Right lobe of liver (tissue), 6 donors: ENCODE measurements at regions not wholly inside any gene's neighbourhood (a gene's known extent, or its start where the extent isn't known, plus 50 kb on each side); places are given as distances from the start of the nearest gene placed in this dataset.

ENCODE experiments used
- ATAC-seq, 4 donors: fragments of 200-7000 bp; cut with Tn5 transposase; one replicate each; pipeline ENCODE4 v1.9.1; 2020; ENCODE audit warnings: mild to moderate bottlenecking in 4 of 4, moderate library complexity in 4 of 4
- DNase-seq, 3 donors: peaks; one replicate each; pipeline ENCODE4 v3.0.0-alpha.2; 2020
- H3K27ac ChIP-seq, 3 donors: fragments of 200-600 bp; one replicate each; pipeline ENCODE4 v1.8.0; 2022
- H3K27me3 ChIP-seq, 2 donors: fragments of 200-600 bp; one replicate each; pipeline ENCODE4 v1.8.0; 2022
- H3K36me3 ChIP-seq, 4 donors: fragments of 200-600 bp; sonication (generic) in 1 of 4; one replicate each; pipeline versions ENCODE4 v1.5.1 to v1.8.0; 2017 to 2022; ENCODE audit warnings: control low read depth in 1 of 4
- H3K4me1 ChIP-seq, 4 donors: fragments of 200-600 bp; sonication (generic) in 1 of 4; one replicate each; pipeline versions ENCODE4 v1.5.1 to v1.8.0; 2017 to 2022; ENCODE audit warnings: control low read depth in 1 of 4
- H3K4me3 ChIP-seq, 3 donors: fragments of 200-600 bp; one replicate each; pipeline ENCODE4 v1.8.0; 2022
- H3K9me3 ChIP-seq, 4 donors: fragments of 200-600 bp; sonication (generic) in 1 of 4; one replicate each; pipeline versions ENCODE4 v1.5.1 to v1.8.0; 2017 to 2022; ENCODE audit warnings: control low read depth in 1 of 4
- POLR2A ChIP-seq: fragments of 450-650 bp; IDR thresholded peaks from one replicate; pipeline ENCODE4 v1.6.1; 2017; ENCODE audit warnings: antibody characterized with exemption, mild to moderate bottlenecking
- WGBS: methylation state at CpG from one replicate; pipeline ENCODE4 v1.1.6; 2018; ENCODE audit warnings: low coverage, low lambda C conversion rate; ENCODE audit not compliant: insufficient coverage; ENCODE audit errors: missing lambda C conversion rate; 5-methylcytosine and 5-hydroxymethylcytosine counted together
- intact Hi-C, 2 donors: fragments of 100-400 bp; cut with DNase I; formaldehyde crosslinking; loops; one replicate each; pipeline versions ENCODE4 v1.11.2 to v1.14.1; 2022
- TF ChIP-seq, protein P1 (sequence below), 4 donors: fragments of 200-600 bp in 3 of 4; fragments of 450-650 bp in 1 of 4; IDR thresholded peaks; one replicate each; pipeline versions ENCODE4 v1.5.1 to v1.8.0; 2016 to 2022; ENCODE audit warnings: antibody characterized with exemption in 4 of 4, mild to moderate bottlenecking in 2 of 4
- donor health status: DM: no; HTN: yes; CAD: no.
- donor health status: DM: no; HTN: no; CAD: no.
- donor health status: DM: no; HTN: no; CAD: no.
- donor health status: DM: no; HTN: yes; CAD: no.
- donor health status: DM: no; HTN: yes; CAD: no.

DNA sequence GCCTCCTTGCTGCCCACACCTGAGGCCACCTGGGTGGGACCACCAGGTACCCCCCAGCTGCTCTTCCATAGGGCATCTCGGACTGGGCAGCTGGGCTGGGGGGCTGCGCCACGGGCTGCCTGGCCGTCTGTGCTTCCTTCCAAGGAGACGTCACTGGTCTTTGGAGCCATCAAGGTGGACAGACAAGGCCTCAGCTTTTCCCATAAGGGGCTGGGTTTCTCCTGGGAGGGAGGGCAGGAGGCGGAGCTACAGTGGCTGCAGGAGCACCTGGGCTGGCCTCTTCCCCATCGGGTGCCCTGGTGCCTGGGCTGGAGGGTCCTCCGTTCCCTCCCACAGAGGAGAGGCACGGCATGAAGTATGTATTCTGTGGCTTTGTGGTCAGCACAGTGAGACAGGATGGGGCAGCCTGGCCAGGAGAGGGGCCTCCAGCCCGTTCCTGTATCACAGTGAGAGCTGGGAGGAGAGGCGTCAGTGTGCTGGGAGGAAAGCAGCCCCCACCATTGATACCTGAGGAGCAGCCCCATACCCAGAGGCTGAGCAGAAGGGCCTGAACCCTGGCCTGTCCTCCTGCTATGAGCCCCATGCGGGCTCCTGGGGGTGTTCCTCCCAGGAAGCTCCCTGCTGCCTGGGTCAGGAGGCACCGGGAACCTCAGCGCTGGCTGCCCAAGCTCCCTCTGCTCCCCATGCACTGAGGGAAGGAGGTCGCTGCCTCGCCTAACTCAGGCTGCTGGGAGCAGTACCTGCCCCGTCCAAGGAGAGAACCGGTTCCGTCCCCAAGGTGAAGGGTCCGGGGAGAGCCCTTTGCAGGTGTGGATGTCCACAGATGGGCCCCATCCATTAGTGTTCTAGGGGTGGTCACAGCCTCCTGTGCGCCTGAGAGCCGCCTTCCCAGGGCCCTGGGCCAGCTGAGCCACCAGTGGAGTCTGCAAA lies 1075.0 kb downstream of the BRD1 start:
- Histone ChIP-seq H3K27ac (no peak overlapping the region), H3K27me3 (no peaks in the 10 kb centered on the region), H3K36me3 (no peaks in the 10 kb centered on the region), H3K4me1 (no peaks in the 10 kb centered on the region), H3K9me3 (no peaks in the 10 kb centered on the region), H3K4me3 (no peak overlapping the region)
- ATAC-seq (no peak), DNase-seq (no peak)
- no peak for TF ChIP-seq POLR2A
- TF ChIP-seq, protein P1, sequence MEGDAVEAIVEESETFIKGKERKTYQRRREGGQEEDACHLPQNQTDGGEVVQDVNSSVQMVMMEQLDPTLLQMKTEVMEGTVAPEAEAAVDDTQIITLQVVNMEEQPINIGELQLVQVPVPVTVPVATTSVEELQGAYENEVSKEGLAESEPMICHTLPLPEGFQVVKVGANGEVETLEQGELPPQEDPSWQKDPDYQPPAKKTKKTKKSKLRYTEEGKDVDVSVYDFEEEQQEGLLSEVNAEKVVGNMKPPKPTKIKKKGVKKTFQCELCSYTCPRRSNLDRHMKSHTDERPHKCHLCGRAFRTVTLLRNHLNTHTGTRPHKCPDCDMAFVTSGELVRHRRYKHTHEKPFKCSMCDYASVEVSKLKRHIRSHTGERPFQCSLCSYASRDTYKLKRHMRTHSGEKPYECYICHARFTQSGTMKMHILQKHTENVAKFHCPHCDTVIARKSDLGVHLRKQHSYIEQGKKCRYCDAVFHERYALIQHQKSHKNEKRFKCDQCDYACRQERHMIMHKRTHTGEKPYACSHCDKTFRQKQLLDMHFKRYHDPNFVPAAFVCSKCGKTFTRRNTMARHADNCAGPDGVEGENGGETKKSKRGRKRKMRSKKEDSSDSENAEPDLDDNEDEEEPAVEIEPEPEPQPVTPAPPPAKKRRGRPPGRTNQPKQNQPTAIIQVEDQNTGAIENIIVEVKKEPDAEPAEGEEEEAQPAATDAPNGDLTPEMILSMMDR (IDR thresholded peaks at IDR 0.05): no peak
- intact Hi-C loops: no loop called here
- WGBS: no CpG with 5 or more reads among the region's 22 CpGs

DNA sequence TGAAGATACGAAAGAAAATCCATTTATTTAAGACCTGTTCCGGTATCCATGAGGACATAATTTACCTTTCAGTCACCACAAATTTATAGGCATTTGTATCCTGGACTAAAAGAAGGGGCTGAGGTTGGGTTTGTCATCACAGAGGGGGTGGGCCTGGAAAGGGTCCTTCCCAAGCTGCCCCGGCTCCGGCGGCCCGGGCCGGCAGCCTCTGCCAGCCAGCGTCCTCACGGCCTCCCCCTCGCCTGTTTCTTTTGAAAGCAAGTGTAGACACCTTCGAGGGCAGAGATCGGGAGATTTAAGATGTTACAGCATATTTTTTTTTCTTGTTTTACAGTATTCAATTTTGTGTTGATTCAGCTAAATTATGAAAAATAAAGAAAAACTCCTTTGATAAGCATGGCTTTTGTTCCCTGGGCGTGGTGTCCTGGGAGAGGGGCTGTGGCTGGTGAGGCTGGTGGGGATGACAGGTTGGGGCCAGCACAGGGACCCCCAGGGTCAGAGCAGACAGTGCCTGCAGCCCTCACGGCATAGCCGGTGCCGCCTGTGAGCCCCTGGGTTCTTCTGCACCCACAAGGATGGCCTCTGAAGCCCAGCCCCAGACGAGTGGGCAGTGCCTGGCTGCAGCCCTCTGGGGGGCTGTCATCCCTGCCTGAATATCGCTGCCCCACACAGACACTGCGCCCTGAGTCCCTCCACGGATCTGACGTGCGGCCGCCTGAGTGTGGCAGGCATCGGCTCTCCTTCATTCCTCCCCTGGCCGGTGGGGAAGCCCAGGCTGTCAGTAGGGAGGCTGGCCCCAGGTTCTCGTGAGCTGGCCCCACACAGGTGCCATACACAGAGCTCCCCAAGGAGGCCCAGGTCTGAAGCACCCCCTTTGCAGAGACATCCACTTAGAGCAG lies 1075.9 kb downstream of the BRD1 start:
- H3K4me1 ChIP-seq: no peaks in the 10 kb centered on the region
- TF ChIP-seq POLR2A: no peak
- TF ChIP-seq, protein P1 (IDR thresholded peaks at IDR 0.05): no peak
- ATAC-seq: no peak
- H3K4me3 ChIP-seq: no peak overlapping the region
- H3K27ac ChIP-seq: no peak overlapping the region
- intact Hi-C loops: no loop called here
- H3K36me3 ChIP-seq: no peaks in the 10 kb centered on the region
- no peak for DNase-seq
- H3K9me3 ChIP-seq: no peaks in the 10 kb centered on the region
- H3K27me3 ChIP-seq: no peaks in the 10 kb centered on the region
- 79% methylated on average over 13 of the region's 26 CpGs for WGBS

DNA sequence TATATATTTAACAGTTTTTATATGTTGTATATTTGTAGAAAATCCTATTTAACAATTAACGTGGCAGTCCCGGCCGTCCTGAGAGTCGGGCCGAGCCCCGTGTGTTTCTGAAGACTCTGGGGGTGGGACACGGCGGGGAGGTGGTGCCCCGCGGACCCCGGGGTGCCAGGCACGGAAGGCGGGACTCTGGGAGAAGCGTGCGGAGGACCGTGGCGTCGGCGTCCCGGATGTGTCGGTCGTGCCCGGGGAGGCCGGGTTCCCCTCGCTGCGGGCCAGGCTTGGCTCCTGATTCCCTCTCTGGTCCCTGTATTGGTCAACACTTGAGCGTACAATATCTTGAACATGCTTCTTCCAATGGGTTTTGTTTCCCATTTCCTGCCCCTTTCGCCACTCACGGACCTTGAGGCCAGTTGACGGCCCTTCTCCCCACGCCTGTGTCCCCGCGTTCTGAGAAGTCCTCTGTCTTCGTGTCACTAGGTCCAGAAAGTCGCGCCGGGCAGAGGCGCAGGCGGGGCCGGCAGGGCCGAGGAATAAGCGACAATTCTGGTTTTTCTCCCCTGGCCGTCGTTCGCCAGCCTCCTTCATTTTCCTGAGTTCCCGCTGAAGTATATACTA lies 1076.7 kb downstream of the BRD1 start:
- no peak for ATAC-seq

DNA sequence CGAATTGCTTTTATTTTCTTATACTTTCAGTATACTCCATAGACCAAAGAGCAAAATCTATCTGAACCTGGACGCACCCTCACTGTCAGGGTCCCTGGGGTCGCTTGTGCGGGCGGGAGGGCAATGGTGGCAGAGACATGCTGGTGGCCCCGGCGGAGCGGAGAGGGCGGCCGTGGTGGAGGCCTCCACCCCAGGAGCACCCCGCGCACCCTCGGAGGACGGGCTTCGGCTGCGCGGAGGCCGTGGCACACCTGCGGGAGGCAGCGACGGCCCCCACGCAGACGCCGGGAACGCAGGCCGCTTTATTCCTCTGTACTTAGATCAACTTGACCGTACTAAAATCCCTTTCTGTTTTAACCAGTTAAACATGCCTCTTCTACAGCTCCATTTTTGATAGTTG lies 1077.4 kb downstream of the BRD1 start:
- no peak overlapping the region for H3K27ac ChIP-seq
- intact Hi-C loops: no loop called here
- no peaks in the 10 kb centered on the region for H3K4me1 ChIP-seq
- no peaks in the 10 kb centered on the region for H3K36me3 ChIP-seq
- ATAC-seq (no peak), DNase-seq (no peak)
- no peaks in the 10 kb centered on the region for H3K9me3 ChIP-seq
- H3K4me3 ChIP-seq: no peak overlapping the region
- TF ChIP-seq, protein P1 (IDR thresholded peaks at IDR 0.05): no peak
- no peak for TF ChIP-seq POLR2A
- 94% methylated on average over 13 of the region's 27 CpGs for WGBS
- no peaks in the 10 kb centered on the region for H3K27me3 ChIP-seq

More for the DNA sequence above, 1076.7 kb downstream of the BRD1 start:
- Histone ChIP-seq H3K36me3 (no peaks in the 10 kb centered on the region), H3K4me3 (no peak overlapping the region), H3K27me3 (no peaks in the 10 kb centered on the region), H3K9me3 (no peaks in the 10 kb centered on the region), H3K27ac (no peak overlapping the region), H3K4me1 (no peaks in the 10 kb centered on the region)
- WGBS: 88% methylated on average over 26 of the region's 46 CpGs
- TF ChIP-seq, protein P1 (IDR thresholded peaks at IDR 0.05): no peak
- no peak for TF ChIP-seq POLR2A
- no peak for DNase-seq
- intact Hi-C loops: no loop called here
